HL-60 (cell line): ENCODE measurements at regions not wholly inside any gene's neighbourhood (a gene's known extent, or its start where the extent isn't known, plus 50 kb on each side); places are given as distances from the start of the nearest gene placed in this dataset.

Experiments used
- POLR2AphosphoS5 ChIP-seq: IDR thresholded peaks from 2 replicates; pipeline ENCODE4 v1.6.1; 2012; ENCODE audit warnings: low read depth
- TF ChIP-seq, protein P1 (sequence below): IDR thresholded peaks from one replicate; pipeline ENCODE4 v1.5.1; 2011; ENCODE audit warnings: low read length, control low read depth, inconsistent platforms; ENCODE audit not compliant: insufficient read depth

DNA sequence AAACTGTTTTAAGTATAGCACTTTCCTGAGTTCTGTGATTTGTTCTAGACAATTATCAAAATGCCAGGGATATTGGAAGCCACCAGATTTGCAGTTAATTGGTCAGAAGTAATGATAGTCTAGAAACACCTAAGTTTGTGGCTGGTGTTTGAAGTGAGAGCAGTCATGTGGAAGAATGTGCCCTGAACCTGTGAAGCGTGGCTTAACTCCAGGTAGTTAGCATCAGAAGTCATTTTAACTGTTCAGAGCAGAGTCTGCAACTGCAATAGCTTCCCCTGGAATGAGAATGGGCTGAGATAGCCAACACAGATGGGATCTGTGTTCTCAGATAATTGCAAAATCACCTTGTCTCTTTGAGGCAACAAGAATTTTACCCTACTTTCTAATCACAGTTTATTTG lies 255.1 kb upstream of the GK2 start:
- TF ChIP-seq, protein P1, sequence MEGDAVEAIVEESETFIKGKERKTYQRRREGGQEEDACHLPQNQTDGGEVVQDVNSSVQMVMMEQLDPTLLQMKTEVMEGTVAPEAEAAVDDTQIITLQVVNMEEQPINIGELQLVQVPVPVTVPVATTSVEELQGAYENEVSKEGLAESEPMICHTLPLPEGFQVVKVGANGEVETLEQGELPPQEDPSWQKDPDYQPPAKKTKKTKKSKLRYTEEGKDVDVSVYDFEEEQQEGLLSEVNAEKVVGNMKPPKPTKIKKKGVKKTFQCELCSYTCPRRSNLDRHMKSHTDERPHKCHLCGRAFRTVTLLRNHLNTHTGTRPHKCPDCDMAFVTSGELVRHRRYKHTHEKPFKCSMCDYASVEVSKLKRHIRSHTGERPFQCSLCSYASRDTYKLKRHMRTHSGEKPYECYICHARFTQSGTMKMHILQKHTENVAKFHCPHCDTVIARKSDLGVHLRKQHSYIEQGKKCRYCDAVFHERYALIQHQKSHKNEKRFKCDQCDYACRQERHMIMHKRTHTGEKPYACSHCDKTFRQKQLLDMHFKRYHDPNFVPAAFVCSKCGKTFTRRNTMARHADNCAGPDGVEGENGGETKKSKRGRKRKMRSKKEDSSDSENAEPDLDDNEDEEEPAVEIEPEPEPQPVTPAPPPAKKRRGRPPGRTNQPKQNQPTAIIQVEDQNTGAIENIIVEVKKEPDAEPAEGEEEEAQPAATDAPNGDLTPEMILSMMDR = no peak
- TF ChIP-seq POLR2AphosphoS5 = no peak
